ENCODE measurements at regions not wholly inside any gene's neighbourhood (a gene's known extent, or its start where the extent isn't known, plus 50 kb on each side); places are given as distances from the start of the nearest gene placed in this dataset.

DNA sequence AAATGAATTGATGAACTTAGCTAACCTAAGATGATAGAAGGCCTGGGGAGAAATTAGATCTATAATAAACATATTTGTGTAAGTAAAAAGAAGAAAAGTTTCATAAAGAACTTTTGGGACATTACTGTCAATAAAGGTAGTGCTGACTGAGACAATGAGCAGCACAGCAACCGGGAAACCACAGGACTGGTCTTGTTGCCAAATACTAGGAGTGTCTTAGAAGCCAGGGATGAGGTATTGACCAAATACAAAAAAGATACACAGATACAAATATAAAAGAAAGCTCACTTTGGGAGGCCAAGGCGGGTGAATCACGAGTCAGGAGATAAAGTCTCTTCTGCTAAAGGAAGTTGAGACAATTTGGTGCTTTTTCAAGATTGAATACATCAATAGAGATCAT is 362.4 kb upstream of the ZNF385D start:
- no peak for DNase-seq (ENCODE audit: low read depth)

DNA sequence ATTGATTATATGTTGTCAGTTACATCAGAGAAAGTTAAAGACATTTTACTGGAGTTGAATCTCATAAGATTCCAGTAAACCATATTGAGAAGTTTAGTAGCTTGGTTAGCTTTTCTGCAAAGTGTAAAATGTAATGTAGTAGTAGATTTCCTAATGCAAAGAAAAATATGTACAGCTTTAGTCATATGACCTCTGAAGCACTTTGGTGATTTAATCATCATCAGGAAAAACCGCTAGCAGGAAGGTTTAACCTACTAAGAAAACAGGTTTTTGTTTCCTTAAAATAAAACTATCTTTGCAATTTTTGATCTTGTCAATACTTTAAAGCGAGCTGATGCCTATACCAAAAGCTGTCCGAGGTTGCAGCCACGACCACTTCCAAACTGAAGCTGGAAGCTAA is 364.6 kb upstream of the ZNF385D start:
- no peak for DNase-seq (ENCODE audit: low read depth)

DNA sequence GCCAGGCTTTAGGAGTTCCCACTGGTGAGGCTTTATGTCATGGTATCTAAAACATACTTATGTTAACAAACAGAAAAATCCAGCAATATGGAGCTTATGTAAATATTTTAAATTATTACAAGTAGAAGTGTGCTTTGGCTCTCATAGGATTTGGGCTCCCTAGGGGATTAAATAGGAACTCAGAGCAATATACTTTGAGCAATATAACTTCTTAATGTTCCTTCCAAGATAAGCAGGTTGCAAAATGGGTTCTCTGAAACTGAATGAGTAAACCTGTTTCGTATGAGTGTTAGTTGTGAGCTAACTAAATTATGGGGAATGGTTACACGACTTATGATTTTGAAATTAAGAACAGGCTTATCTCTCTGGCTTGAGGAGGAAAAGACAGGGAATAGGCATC is 366.1 kb upstream of the ZNF385D start:
- DNase-seq (ENCODE audit: low read depth): no peak

- DNase-seq (ENCODE audit: low read depth): no peak
These were observed 366.8 kb upstream of the ZNF385D start for GRCh38 chr3:22117751-22118346.

- no peak for DNase-seq (ENCODE audit: low read depth)
These were observed 367.5 kb upstream of the ZNF385D start for GRCh38 chr3:22118542-22118941.

DNA sequence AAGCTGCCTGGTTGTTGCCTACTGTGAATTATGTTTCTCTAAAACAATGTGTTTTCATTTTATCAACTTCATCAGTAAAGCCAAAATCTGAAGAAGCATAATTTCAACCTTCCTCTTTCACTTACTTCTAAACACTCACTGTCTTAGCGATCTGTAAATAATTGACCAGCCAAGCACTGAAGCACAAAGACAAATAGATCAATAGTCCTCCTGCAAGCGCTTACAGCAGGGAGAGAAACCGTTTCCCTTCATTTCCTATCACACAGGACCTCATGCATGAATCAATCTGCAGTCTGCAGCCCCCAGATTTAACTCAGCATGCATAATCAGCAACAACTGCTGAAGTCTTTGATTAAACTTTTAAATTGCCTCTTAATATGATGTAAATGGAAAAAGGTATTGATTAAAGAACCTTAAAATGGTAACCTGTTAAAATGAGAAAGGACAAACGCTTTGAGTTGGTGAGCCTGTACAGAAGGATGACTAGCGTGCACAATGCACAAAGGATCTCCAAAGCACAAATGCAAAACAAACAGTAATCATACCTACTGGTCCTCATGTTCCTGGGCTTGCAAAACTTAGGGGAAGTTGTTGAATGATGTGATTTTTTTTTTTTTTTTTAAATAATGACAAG is 370.2 kb upstream of the ZNF385D start:
- DNase-seq (ENCODE audit: low read depth): no peak

DNA sequence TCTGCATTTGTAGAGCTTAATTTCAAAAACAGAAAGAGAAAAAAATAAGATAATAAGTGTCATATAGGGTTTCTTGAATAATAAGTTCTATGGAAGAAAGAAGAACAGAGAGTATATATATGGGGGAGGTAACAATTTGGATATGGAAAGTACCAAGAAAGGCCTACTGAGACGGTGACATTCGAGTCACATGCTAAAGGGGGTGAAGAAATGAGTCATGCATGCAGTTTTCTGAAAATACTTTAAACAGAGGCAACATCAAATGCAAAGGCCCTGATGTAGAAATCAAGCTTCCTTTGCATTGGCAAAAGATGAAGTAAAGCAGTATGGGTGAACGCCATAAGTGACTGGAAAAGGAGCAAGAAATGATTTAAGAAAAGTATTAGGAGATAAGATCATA is 371.6 kb upstream of the ZNF385D start:
- no peak for DNase-seq (ENCODE audit: low read depth)

DNA sequence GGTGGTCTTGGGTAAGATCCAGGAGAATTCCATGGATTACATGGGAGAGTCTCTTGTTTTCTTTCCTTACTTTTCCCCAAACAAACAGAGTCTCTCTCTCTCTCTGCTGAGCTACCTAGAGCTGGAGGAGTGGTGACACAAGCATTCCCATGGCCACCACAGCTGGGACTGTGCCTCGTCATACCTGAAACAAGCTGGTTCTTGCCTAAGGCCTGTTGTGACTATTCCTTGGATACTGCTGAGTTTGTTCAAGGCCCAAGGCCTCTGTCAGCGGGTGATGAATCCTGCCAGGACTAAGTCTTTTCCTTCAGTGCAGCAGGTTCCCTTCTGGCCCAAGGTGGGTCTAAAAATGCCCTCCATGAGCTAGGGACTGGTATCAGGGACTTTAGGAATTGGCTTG is 378.1 kb upstream of the ZNF385D start:
- no peak for DNase-seq (ENCODE audit: low read depth)

DNA sequence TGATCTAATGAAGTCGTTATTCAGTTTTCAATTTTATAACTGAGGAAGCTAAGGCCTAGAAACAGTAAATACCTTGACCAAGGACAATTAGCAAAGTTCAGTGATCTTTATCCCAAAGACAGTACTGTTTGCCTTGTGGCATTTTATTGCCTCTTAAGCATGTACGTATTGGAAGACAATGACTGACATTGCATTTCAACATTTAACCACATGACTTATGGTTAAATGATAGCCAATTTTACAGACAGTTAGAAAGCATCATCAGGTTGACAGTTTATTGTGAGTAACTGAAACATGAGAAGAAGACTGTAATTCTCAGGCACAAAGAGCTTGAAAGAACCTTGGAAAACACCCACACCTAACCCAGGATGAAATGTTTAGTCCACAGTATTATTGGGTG is 390.8 kb upstream of the ZNF385D start:
- DNase-seq (ENCODE audit: low read depth): no peak

DNA sequence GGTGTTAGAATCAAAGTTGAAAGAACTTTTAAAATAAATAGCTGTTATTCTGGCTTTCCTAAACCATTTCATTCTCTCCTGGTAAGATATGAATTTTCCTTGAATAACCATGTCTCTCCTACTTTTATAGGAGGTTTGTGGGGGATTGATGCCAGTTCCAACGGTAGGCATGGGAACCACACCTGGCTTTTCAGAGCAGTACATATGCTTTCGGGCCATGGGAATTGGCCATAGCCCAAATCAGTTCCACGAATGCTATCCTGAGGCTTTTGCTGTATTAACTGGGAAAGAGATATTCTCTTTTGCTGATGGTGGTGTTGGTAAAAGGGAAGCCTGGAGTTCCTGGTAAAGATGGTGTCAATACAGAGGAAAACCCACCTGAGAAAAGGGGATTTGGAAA is 396.2 kb upstream of the ZNF385D start:
- DNase-seq (ENCODE audit: low read depth): no peak

GRCh38 chr3:22156868-22157267 is 405.9 kb upstream of the ZNF385D start:
- DNase-seq (ENCODE audit: low read depth): no peak

- no peak for DNase-seq (ENCODE audit: low read depth)
These were observed 406.8 kb upstream of the ZNF385D start for GRCh38 chr3:22157848-22158247.

DNA sequence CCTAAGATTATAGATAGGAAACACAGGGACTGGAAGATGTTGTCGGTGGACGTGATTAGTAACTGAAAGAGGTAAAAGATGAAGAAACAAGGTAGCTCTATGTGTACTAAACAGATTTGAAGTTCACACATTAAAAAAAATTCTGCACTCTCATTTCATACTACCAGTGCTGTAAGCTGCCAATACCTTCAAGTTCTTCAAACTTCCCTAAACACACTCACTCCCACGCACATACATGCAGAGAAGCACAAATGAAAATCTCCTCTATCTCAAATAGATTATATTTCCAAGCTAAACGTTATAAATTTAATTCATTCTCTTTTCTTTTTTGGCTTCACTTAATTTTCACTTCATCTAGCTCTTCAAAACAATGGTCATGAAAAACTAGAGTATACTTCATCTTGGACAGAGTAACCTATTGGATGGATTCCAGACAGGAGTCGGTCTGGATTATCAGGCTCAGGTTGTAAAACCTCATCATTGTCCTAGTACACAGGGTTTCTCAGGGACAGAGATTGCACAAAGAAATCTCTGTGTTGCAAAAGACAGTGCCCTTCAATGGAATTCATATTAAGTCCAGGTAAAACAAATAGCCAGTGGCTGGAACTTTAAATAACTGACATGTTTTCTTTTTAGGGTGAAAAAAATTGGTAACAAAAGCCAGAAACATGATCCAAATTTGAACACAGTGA is 408.1 kb upstream of the ZNF385D start:
- no peak for DNase-seq (ENCODE audit: low read depth)

- DNase-seq (ENCODE audit: low read depth): no peak
These were observed 410.3 kb upstream of the ZNF385D start for GRCh38 chr3:22161315-22161714.

- no peak for DNase-seq (ENCODE audit: low read depth)
These were observed 419.4 kb upstream of the ZNF385D start for GRCh38 chr3:22170370-22170769.

DNA sequence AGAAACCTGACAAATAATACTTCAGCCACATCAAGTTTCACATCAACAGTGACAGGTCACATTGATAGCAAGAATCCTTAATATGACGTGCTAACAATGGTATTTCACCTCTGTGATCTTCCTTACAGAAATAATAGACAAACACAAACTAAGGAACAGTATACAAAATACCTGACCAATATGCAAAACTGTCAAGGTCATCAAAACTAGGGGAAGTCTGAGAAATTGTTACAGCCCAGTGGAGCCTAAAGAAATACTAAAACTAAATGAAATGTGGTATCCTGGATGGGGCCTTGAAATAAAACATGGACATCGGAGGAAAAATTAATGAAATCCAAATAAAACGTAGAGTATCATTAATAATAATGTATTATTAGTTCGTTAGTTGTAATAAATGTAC is 422.0 kb upstream of the ZNF385D start:
- no peak for DNase-seq (ENCODE audit: low read depth)

DNA sequence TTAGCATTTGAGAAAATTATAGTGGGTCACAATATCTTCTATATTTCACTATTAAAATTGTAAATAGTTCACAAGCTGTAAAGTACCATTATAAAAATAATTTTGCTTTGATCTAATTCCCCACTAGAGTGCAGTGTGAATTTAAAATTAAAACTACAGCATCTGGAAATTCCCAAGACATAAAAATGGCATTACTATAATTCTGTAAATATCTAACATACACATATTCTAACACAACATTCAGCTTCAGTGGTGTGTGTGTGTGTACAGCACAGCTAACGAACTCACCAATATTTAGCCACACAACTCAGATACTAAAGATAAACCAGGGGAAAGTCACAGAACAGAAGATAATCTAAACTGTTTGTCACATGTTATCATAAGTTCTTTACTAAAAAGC is 424.9 kb upstream of the ZNF385D start:
- no peak for DNase-seq (ENCODE audit: low read depth)

- no peak for DNase-seq (ENCODE audit: low read depth)
These were observed 425.9 kb upstream of the ZNF385D start for GRCh38 chr3:22176911-22177310.

DNA sequence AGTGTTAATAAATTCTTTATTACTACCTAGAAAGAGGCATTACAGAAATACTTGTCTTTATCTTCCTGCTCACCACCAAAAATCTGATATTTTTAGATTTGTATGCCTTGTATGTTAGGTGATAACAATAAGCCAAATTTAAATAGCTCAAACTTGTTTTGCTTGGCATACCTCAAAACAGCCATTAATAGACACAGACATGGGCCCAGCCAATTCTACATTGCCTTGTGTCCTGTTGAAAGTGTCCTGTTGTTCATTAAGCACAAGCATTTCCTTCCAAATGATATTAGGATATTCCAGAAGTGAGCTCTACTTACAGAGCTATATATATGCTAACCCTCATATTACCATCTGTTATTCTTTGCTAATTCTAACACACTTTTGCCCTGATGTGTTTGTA is 438.6 kb upstream of the ZNF385D start:
- DNase-seq (ENCODE audit: low read depth): no peak

- DNase-seq (ENCODE audit: low read depth): no peak
These were observed 448.1 kb upstream of the ZNF385D start for GRCh38 chr3:22199095-22199494.

DNA sequence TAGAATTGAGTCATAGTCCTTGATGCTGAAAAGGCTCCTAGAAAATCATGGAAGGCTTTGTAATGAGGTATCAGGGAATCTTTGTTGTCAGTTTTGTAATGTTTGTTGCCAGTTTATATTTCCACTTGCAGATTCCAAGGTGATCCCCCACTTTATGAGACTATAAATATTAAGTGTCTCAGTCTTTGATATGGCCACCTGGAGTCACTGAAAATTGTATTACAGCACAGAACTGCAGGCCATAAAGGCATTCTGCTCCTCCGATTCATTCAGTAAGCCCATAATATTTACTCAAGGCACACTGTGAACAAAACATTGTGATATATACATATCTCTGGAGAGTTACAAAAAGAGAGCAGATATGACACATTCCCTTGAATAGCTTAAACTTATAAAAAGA is 457.8 kb upstream of the ZNF385D start:
- no peak for DNase-seq (ENCODE audit: low read depth)

DNA sequence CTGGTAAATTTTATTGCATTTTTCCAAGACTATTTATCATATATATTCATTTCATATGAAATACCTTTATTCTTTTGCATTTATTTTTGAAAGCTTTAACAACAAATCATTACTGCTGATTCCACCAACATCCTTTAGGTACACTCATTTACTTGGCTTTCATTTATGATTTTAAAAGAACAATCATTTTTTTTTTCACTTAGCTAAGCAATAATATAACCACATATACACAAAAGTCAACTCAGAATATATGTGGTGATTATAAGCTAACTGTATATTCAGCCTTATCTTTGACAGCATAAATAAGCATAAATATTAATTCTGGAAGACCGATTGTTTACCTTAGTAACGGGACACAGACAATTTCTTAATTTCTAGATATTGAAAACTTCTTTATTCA is 458.6 kb upstream of the ZNF385D start:
- DNase-seq (ENCODE audit: low read depth): no peak

- DNase-seq (ENCODE audit: low read depth): no peak
These were observed 459.7 kb upstream of the ZNF385D start for GRCh38 chr3:22210693-22211092.

DNA sequence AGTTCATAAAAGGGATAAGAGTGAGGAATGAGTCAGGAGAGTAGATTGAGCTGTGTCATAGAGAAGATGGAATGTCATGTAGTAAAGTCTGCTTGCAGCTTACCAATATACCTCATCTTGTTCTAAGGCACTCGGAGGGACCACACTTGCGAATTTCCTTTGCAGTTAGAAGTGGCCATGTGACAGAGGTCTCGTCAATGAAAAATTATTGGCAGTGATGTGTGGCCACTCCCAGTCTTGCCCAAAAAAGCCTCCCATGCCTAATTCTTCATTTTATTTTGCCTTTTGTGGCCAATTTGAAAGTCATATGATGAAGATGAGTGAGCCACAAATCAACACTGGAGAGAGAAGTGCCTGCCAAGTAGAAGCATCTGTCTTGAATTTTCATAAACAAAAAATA is 465.6 kb upstream of the ZNF385D start:
- DNase-seq (ENCODE audit: low read depth): no peak

All from activated T-cell treated with anti-CD3 and anti-CD28 coated beads for 1 hour (primary cell).